ENCODE measurements at regions not wholly inside any gene's neighbourhood (a gene's known extent, or its start where the extent isn't known, plus 50 kb on each side); places are given as distances from the start of the nearest gene placed in this dataset.

DNA sequence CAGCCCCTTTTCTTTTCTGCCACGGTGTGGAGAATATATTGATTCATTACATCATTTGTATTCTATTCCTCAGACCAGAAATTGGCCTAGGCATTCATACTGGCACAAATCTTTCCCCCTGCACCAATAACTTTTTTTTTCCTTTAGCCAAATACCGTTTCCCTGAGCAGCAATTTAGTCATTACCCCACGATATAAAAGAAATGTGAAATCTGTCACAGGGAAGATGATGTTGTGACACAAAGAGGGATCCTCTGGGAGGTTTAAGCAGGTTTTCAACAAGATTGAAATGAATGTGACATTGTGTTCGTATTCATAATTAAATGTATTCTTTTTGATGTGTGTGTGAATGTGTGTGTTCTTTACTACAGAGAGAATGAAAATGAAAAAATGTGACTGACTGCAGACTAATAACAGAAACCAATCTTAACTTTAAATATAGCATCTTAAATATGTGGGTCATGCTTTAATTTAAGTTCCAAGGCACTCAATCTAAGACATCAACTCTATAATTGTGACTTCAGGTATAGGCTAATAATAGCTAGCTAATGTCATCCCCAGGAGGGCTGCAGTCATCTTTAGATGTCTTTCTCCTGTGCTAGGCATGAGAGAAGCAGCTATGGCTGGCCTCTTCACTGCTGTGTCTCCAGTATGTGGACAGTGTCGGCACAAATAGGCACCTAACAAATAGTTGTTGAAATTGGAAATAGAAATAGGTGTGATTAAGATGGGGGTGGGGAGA lies 177.7 kb downstream of the BTBD3 start:
- no peak overlapping the region for H3K4me3 ChIP-seq
- DNase-seq (ENCODE audit: low spot score in 2 of 2), result no peak
- no peak overlapping the region for H3K27ac ChIP-seq
- intact Hi-C loops (cut with DNase I), result no loop called here
- H3K27me3 ChIP-seq, result no peaks in the 10 kb centered on the region
- no peaks in the 10 kb centered on the region for H3K9me3 ChIP-seq
- H3K36me3 ChIP-seq, result no peaks in the 10 kb centered on the region
- no peaks in the 10 kb centered on the region for H3K4me1 ChIP-seq
- TF ChIP-seq, protein P1, sequence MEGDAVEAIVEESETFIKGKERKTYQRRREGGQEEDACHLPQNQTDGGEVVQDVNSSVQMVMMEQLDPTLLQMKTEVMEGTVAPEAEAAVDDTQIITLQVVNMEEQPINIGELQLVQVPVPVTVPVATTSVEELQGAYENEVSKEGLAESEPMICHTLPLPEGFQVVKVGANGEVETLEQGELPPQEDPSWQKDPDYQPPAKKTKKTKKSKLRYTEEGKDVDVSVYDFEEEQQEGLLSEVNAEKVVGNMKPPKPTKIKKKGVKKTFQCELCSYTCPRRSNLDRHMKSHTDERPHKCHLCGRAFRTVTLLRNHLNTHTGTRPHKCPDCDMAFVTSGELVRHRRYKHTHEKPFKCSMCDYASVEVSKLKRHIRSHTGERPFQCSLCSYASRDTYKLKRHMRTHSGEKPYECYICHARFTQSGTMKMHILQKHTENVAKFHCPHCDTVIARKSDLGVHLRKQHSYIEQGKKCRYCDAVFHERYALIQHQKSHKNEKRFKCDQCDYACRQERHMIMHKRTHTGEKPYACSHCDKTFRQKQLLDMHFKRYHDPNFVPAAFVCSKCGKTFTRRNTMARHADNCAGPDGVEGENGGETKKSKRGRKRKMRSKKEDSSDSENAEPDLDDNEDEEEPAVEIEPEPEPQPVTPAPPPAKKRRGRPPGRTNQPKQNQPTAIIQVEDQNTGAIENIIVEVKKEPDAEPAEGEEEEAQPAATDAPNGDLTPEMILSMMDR (IDR thresholded peaks at IDR 0.05), result no peak

DNA sequence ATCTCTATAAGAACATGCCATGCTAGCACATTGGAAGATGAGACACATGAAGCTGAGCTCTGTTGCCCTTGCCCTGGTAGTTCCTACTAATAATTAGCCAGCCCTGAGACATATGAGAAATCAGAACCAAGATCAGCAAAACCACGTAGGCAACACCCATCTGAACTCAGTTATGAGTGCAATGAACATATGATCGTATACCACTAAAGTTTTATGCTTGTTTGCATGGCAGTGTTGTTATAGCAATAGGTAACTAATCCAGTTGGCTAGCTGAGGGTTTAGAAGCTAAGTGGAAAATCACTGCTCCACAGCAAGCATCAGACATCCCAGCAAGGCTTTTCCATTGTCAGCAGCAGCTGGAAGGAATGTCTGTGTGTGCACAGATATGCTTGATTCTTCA lies 180.7 kb downstream of the BTBD3 start:
- Histone ChIP-seq H3K9me3 (no peaks in the 10 kb centered on the region), H3K27ac (no peak overlapping the region), H3K4me3 (no peak overlapping the region), H3K4me1 (no peaks in the 10 kb centered on the region), H3K36me3 (no peaks in the 10 kb centered on the region), H3K27me3 (no peaks in the 10 kb centered on the region)
- intact Hi-C loops (cut with DNase I), result no loop called here
- TF ChIP-seq, protein P1 (IDR thresholded peaks at IDR 0.05), result no peak
- no peak for DNase-seq (ENCODE audit: low spot score in 2 of 2)

DNA sequence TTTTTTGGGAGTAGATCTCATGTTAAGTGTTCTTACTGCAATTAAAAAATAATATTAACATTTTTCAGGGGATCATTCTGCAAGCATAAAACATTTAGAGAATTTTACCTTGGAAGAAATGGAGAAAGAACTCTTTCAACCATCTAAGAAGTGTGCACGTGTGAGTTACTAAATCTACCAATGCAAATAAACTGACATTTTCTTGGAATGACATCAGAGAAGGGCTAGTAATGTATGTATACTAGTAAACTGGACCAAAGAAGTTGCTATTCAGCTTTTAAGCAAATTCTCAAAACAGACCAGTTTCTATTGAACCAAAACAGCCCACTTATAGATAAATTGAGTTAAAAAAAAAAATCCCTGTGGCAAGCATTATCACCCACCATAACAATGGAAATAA lies 191.2 kb downstream of the BTBD3 start:
- no peak for DNase-seq (ENCODE audit: low spot score in 2 of 2)
- intact Hi-C loops (cut with DNase I), result no loop called here
- Histone ChIP-seq H3K27me3 (no peaks in the 10 kb centered on the region), H3K4me1 (no peaks in the 10 kb centered on the region), H3K9me3 (peaks cover 0 to 6% of the 10 kb centered on the region in 2 donors), H3K4me3 (no peak overlapping the region), H3K36me3 (no peaks in the 10 kb centered on the region), H3K27ac (no peak overlapping the region)
- TF ChIP-seq, protein P1 (IDR thresholded peaks at IDR 0.05), result no peak

DNA sequence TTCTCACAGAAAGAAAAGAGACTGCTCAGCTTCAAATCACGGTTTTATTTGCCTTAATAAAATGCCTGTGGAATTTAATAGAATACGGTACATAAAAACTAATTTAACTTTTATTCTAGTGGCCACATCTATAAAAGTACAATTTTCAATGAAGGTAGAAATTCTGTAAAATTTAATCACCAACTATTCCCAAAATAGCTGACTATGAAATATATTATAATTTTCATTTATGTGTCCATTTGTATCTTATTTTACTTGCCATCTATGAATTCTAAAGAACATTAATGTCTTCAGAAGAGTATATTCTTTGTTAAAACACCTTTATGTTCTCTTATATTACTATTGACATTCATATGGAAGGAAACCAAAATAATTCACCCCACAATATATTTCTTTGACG lies 192.6 kb downstream of the BTBD3 start:
- Histone ChIP-seq H3K4me1 (no peaks in the 10 kb centered on the region), H3K27ac (no peak overlapping the region), H3K9me3 (peaks cover 0 to 6% of the 10 kb centered on the region in 2 donors), H3K36me3 (no peaks in the 10 kb centered on the region), H3K27me3 (no peaks in the 10 kb centered on the region), H3K4me3 (no peak overlapping the region)
- intact Hi-C loops (cut with DNase I), result no loop called here
- TF ChIP-seq, protein P1 (IDR thresholded peaks at IDR 0.05), result no peak
- DNase-seq (ENCODE audit: low spot score in 2 of 2), result no peak

DNA sequence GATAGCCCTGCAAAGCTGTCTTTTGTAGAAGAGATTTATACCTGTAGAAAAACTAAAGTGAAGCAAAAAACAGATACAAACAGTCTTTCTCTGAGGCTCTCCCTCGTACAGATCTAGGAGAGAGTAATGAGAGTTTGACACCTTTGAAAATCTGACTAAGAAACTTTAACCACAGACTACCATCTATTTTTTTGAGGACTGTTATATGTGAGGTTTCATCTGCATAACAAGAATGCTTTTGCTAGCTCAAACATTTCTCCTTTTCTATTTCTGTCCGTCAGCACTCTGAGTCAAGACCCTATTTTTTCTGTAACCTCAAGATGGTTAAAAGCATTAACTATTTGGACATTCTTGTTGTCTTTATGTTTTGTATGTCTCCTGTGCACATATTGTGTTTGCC lies 193.0 kb downstream of the BTBD3 start:
- H3K27me3 ChIP-seq, result no peaks in the 10 kb centered on the region
- DNase-seq (ENCODE audit: low spot score in 2 of 2), result no peak
- peaks cover 0 to 6% of the 10 kb centered on the region in 2 donors for H3K9me3 ChIP-seq
- no peaks in the 10 kb centered on the region for H3K4me1 ChIP-seq
- intact Hi-C loops (cut with DNase I), result no loop called here
- no peak overlapping the region for H3K27ac ChIP-seq
- no peak overlapping the region for H3K4me3 ChIP-seq
- TF ChIP-seq, protein P1 (IDR thresholded peaks at IDR 0.05), result no peak
- H3K36me3 ChIP-seq, result no peaks in the 10 kb centered on the region
